Right lobe of liver (tissue), 6 donors: ENCODE measurements at regions not wholly inside any gene's neighbourhood (a gene's known extent, or its start where the extent isn't known, plus 50 kb on each side); places are given as distances from the start of the nearest gene placed in this dataset.

Experiments used
- ATAC-seq, 4 donors: fragments of 200-7000 bp; cut with Tn5 transposase; one replicate each; pipeline ENCODE4 v1.9.1; 2020; ENCODE audit warnings: mild to moderate bottlenecking in 4 of 4, moderate library complexity in 4 of 4
- DNase-seq, 3 donors: peaks; one replicate each; pipeline ENCODE4 v3.0.0-alpha.2; 2020
- H3K27ac ChIP-seq, 3 donors: fragments of 200-600 bp; one replicate each; pipeline ENCODE4 v1.8.0; 2022
- H3K27me3 ChIP-seq, 2 donors: fragments of 200-600 bp; one replicate each; pipeline ENCODE4 v1.8.0; 2022
- H3K36me3 ChIP-seq, 4 donors: fragments of 200-600 bp; sonication (generic) in 1 of 4; one replicate each; pipeline versions ENCODE4 v1.5.1 to v1.8.0; 2017 to 2022; ENCODE audit warnings: control low read depth in 1 of 4
- H3K4me1 ChIP-seq, 4 donors: fragments of 200-600 bp; sonication (generic) in 1 of 4; one replicate each; pipeline versions ENCODE4 v1.5.1 to v1.8.0; 2017 to 2022; ENCODE audit warnings: control low read depth in 1 of 4
- H3K4me3 ChIP-seq, 3 donors: fragments of 200-600 bp; one replicate each; pipeline ENCODE4 v1.8.0; 2022
- H3K9me3 ChIP-seq, 4 donors: fragments of 200-600 bp; sonication (generic) in 1 of 4; one replicate each; pipeline versions ENCODE4 v1.5.1 to v1.8.0; 2017 to 2022; ENCODE audit warnings: control low read depth in 1 of 4
- CTCF ChIP-seq, 4 donors: fragments of 200-600 bp in 3 of 4; fragments of 450-650 bp in 1 of 4; IDR thresholded peaks; one replicate each; pipeline versions ENCODE4 v1.5.1 to v1.8.0; 2016 to 2022; ENCODE audit warnings: antibody characterized with exemption in 4 of 4, mild to moderate bottlenecking in 2 of 4
- POLR2A ChIP-seq: fragments of 450-650 bp; IDR thresholded peaks from one replicate; pipeline ENCODE4 v1.6.1; 2017; ENCODE audit warnings: antibody characterized with exemption, mild to moderate bottlenecking
- WGBS: methylation state at CpG from one replicate; pipeline ENCODE4 v1.1.6; 2018; ENCODE audit warnings: low coverage, low lambda C conversion rate; ENCODE audit not compliant: insufficient coverage; ENCODE audit errors: missing lambda C conversion rate; 5-methylcytosine and 5-hydroxymethylcytosine counted together
- intact Hi-C, 2 donors: fragments of 100-400 bp; cut with DNase I; formaldehyde crosslinking; loops; one replicate each; pipeline versions ENCODE4 v1.11.2 to v1.14.1; 2022
- donor health status: DM: no; HTN: yes; CAD: no.
- donor health status: DM: no; HTN: no; CAD: no.
- donor health status: DM: no; HTN: no; CAD: no.
- donor health status: DM: no; HTN: yes; CAD: no.
- donor health status: DM: no; HTN: yes; CAD: no.

- no peaks in the 10 kb centered on the region for H3K9me3 ChIP-seq
These were observed 117.9 kb downstream of the CAND1 start for GRCh38 chr12:67386869-67387565.

DNA sequence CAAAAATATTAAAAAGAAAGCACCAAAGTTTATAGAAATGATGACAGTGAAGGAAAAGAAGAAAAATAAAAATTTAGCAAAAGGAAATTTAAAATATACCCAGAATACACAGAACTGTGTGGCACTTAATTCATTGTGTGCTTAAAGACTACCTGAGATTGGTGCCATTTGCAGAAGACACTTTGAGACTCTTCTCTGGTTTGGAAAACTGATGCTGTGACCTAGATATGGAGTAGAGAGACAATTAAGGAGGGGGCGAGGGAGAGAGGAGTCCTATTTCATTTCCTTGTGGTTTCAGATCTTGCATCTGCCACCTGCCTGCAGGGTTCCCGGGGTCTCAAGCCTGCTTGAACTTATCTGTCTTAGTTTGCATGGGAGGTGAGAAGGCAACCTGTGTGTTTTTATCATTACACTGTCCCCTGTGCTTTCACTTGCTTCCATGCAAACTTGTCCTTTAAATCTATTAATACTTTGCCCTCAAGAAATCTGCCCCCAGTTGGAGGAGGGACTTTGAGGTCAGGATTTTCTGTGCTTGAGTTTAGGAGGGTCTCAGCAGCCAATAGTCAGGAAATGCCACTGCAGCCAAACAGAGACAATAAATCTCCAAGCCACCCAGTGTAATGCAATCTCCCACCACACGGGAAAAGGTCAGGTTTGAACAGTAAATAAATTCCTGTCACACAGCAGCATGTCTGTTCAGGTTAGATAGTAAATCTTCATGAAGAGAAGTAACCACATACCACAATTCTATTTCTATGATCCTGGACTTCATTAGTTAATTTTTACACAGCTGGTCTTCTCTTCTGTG is 119.4 kb downstream of the CAND1 start:
- peak in 1 of 4 donors; percentile 6 for TF ChIP-seq CTCF (IDR thresholded peaks at IDR 0.05)
- TF ChIP-seq POLR2A, result no peak
- no peak overlapping the region for H3K4me3 ChIP-seq

More at GRCh38 chr12:67386869-67387565, 117.9 kb downstream of the CAND1 start:
- TF ChIP-seq CTCF (IDR thresholded peaks at IDR 0.05), result no peak
- TF ChIP-seq POLR2A, result no peak
- intact Hi-C loops, result no loop called here
- DNase-seq, result no peak
- no peak overlapping the region for H3K27ac ChIP-seq
- no peaks in the 10 kb centered on the region for H3K27me3 ChIP-seq
- no peak overlapping the region for H3K4me3 ChIP-seq
- H3K4me1 ChIP-seq, result no peaks in the 10 kb centered on the region
- H3K36me3 ChIP-seq, result no peaks in the 10 kb centered on the region
- ATAC-seq, result no peak
- 79% methylated on average over 4 of the region's 4 CpGs for WGBS

DNA sequence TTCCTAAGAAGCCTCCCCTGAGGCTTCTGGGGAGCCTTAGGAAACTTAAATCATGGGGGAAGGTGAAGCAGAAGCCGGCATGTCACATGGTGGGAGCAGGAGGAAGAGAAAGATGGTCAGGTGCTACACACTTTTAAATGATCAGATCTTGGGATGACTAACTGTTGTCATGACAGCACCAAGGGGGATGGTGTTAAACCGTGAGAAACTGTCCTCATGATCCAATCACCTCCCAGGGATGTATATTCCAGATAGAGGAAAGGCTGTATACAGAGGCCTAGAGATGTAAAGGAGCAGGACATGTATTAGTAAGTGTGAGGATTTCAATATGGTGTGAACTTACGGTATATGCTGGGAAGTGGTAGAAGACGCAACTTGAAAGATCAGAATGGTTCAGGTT is 121.1 kb downstream of the CAND1 start:
- H3K4me1 ChIP-seq, result no peaks in the 10 kb centered on the region
- no peaks in the 10 kb centered on the region for H3K27me3 ChIP-seq
- no peak for DNase-seq
- 71% methylated on average over 3 of the region's 4 CpGs for WGBS
- no peak overlapping the region for H3K27ac ChIP-seq
- ATAC-seq, result no peak
- no peak for TF ChIP-seq CTCF (IDR thresholded peaks at IDR 0.05)
- TF ChIP-seq POLR2A, result no peak
- H3K9me3 ChIP-seq, result no peaks in the 10 kb centered on the region
- no peaks in the 10 kb centered on the region for H3K36me3 ChIP-seq
- H3K4me3 ChIP-seq, result no peak overlapping the region
- intact Hi-C loops, result no loop called here

More for the DNA sequence above, 119.4 kb downstream of the CAND1 start:
- Histone ChIP-seq H3K27me3 (no peaks in the 10 kb centered on the region), H3K36me3 (no peaks in the 10 kb centered on the region), H3K9me3 (no peaks in the 10 kb centered on the region), H3K4me1 (no peaks in the 10 kb centered on the region), H3K27ac (no peak overlapping the region)
- 40% methylated on average over 3 of the region's 3 CpGs for WGBS
- ATAC-seq (no peak), DNase-seq (no peak)
- intact Hi-C loops, result no loop called here

DNA sequence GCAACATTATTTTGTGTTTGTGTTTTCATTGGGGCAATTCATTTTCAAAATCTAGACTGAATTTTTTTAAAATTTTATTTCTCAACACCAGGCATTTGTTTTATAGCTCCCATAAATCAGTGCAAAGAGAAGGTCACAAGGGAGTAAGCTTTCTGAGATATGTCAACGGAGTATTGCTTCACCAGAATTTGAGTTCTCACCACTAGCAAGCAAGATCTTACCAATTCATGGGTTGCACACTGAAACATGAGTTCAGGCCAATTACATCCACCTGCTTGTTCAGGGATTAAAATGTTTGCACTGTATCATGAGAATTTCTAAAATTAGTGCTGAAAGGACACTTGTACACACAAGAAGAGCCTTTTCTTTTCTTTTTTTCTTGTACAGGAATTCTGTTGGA is 121.9 kb downstream of the CAND1 start:
- intact Hi-C loops, result no loop called here
- H3K36me3 ChIP-seq, result no peaks in the 10 kb centered on the region
- no peak for TF ChIP-seq CTCF (IDR thresholded peaks at IDR 0.05)
- TF ChIP-seq POLR2A, result no peak
- H3K4me3 ChIP-seq, result no peak overlapping the region
- no peak overlapping the region for H3K27ac ChIP-seq
- no peaks in the 10 kb centered on the region for H3K27me3 ChIP-seq
- 70% methylated on average over 1 of the region's 1 CpG for WGBS
- no peaks in the 10 kb centered on the region for H3K4me1 ChIP-seq
- DNase-seq, result no peak
- no peak for ATAC-seq
- H3K9me3 ChIP-seq, result no peaks in the 10 kb centered on the region
